Esophagus squamous epithelium (tissue), 4 donors: ENCODE measurements at regions not wholly inside any gene's neighbourhood (a gene's known extent, or its start where the extent isn't known, plus 50 kb on each side); places are given as distances from the start of the nearest gene placed in this dataset.

Experiments used
- CTCF ChIP-seq, 6 experiments: fragments of 450-650 bp in 4 of 6; fragments of 200-600 bp in 2 of 6; sonication (generic) in 2 of 6; IDR thresholded peaks; one replicate each; pipeline ENCODE4 v1.5.1; 2016 to 2019; ENCODE audit warnings: antibody characterized with exemption in 6 of 6, mild to moderate bottlenecking in 4 of 6, moderate library complexity in 4 of 6
- POLR2A ChIP-seq, 4 donors: fragments of 450-650 bp; IDR thresholded peaks; one replicate each; pipeline ENCODE4 v1.6.1; 2017; ENCODE audit warnings: antibody characterized with exemption in 4 of 4, mild to moderate bottlenecking in 4 of 4, moderate library complexity in 3 of 4

GRCh38 chr5:124134941-124135340, 611.5 kb downstream of the ZNF608 start:
- no peak for TF ChIP-seq CTCF (IDR thresholded peaks at IDR 0.05)
- no peak for TF ChIP-seq POLR2A (IDR thresholded peaks at IDR 0.05)
